HepG2 (cell line): ENCODE measurements at regions not wholly inside any gene's neighbourhood (a gene's known extent, or its start where the extent isn't known, plus 50 kb on each side); places are given as distances from the start of the nearest gene placed in this dataset.

ENCODE experiments used
- CBX1 ChIP-seq: IDR thresholded peaks from one replicate; pipeline ENCODE4 v1.6.1; 2016; ENCODE audit warnings: antibody characterized with exemption, low read depth
- CHD4 ChIP-seq: fragments of 200-600 bp; sonication (generic); IDR thresholded peaks from 2 replicates; pipeline ENCODE4 v1.7.0; 2017; ENCODE audit warnings: mild to moderate bottlenecking, low read length, borderline replicate concordance
- TF ChIP-seq, protein P1 (sequence below): sonication (generic); formaldehyde crosslinking; IDR thresholded peaks from 2 replicates; pipeline ENCODE4 v1.8.0; 2022; ENCODE audit warnings: missing genetic modification reagents, mild to moderate bottlenecking, borderline replicate concordance
- TF ChIP-seq, protein P2 (sequence below): sonication (generic); formaldehyde crosslinking; IDR thresholded peaks from 2 replicates; pipeline ENCODE4 v1.5.0; 2020; ENCODE audit warnings: mild to moderate bottlenecking, missing genetic modification reagents, moderate library complexity

DNA sequence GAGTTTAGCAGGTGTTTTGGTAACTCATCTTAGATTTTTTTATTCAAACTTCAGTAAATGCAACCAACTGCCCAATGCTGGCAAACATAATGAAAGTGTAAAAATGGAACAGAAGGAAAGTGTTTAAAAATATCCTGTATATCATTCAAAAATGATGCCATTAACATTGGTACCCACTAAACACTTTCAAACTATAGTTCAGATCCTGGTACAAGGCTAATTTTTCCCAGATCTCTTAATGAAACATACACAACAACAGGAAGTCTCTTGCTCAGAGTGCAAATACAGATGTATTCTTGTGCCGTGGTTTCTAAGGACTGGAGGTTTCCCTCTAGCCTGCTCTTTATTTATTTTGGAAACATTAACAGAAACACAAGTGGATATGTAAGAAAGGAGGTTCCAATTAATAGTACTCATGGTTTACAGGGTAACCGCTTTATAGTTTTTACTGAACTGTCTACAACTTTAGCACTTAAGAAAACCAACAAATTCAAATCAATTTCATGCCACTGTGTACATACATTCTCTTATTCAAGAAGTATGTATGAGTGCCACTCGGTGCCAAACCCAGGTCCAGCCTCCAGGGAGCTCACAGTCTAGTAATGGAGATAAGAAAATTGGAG, 176.0 kb upstream of the AKR1E2 start:
- TF ChIP-seq, protein P1, sequence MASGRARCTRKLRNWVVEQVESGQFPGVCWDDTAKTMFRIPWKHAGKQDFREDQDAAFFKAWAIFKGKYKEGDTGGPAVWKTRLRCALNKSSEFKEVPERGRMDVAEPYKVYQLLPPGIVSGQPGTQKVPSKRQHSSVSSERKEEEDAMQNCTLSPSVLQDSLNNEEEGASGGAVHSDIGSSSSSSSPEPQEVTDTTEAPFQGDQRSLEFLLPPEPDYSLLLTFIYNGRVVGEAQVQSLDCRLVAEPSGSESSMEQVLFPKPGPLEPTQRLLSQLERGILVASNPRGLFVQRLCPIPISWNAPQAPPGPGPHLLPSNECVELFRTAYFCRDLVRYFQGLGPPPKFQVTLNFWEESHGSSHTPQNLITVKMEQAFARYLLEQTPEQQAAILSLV: no peak
- TF ChIP-seq, protein P2, sequence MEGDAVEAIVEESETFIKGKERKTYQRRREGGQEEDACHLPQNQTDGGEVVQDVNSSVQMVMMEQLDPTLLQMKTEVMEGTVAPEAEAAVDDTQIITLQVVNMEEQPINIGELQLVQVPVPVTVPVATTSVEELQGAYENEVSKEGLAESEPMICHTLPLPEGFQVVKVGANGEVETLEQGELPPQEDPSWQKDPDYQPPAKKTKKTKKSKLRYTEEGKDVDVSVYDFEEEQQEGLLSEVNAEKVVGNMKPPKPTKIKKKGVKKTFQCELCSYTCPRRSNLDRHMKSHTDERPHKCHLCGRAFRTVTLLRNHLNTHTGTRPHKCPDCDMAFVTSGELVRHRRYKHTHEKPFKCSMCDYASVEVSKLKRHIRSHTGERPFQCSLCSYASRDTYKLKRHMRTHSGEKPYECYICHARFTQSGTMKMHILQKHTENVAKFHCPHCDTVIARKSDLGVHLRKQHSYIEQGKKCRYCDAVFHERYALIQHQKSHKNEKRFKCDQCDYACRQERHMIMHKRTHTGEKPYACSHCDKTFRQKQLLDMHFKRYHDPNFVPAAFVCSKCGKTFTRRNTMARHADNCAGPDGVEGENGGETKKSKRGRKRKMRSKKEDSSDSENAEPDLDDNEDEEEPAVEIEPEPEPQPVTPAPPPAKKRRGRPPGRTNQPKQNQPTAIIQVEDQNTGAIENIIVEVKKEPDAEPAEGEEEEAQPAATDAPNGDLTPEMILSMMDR: no peak
- no peak for TF ChIP-seq CHD4
- TF ChIP-seq CBX1: no peak
